ENCODE measurements at regions not wholly inside any gene's neighbourhood (a gene's known extent, or its start where the extent isn't known, plus 50 kb on each side); places are given as distances from the start of the nearest gene placed in this dataset.

- TF ChIP-seq, protein P1, sequence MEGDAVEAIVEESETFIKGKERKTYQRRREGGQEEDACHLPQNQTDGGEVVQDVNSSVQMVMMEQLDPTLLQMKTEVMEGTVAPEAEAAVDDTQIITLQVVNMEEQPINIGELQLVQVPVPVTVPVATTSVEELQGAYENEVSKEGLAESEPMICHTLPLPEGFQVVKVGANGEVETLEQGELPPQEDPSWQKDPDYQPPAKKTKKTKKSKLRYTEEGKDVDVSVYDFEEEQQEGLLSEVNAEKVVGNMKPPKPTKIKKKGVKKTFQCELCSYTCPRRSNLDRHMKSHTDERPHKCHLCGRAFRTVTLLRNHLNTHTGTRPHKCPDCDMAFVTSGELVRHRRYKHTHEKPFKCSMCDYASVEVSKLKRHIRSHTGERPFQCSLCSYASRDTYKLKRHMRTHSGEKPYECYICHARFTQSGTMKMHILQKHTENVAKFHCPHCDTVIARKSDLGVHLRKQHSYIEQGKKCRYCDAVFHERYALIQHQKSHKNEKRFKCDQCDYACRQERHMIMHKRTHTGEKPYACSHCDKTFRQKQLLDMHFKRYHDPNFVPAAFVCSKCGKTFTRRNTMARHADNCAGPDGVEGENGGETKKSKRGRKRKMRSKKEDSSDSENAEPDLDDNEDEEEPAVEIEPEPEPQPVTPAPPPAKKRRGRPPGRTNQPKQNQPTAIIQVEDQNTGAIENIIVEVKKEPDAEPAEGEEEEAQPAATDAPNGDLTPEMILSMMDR (IDR thresholded peaks at IDR 0.05) = no peak
- TF ChIP-seq POLR2A (IDR thresholded peaks at IDR 0.05) = no peak
Measured at GRCh38 chr13:111555268-111555808, 234.9 kb downstream of the TEX29 start.
